ENCODE measurements at regions not wholly inside any gene's neighbourhood (a gene's known extent, or its start where the extent isn't known, plus 50 kb on each side); places are given as distances from the start of the nearest gene placed in this dataset.
A peak's percentile ranks its signal among the peaks of the same experiment; 100 is the strongest.
"Not testable (repeated sequence)": the region's sequence is repeated elsewhere in the genome, so short reads cannot be mapped to it uniquely, and the experiment has no call there.

DNA sequence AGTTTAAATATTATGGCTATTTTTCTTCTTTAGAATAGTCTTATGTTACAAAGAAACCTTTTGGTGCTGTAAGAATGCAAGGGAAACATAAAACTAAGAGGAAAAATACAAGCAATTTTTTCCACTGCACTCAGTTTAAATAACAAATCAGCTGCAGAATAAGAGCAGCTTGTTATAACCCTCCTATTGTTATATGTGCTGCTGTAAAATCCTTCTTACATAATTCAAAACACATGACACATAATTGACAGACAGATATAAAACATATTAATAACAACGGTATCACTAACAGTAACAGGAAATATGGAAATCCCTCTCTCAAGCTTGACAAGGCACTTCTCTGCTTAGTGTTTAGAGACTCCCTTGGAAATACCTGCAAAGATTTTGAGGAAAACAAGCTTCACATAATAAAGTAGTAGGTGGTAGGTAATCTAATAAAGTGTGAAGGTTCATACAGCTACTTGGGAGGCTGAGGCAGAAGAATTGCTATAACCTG, 385.3 kb upstream of the HS3ST1 start:
- DNase-seq, result peak; percentile 57 to 59

- not testable (repeated sequence) for DNase-seq
Measured at GRCh38 chr4:11811521-11811920, 382.8 kb upstream of the HS3ST1 start.

DNA sequence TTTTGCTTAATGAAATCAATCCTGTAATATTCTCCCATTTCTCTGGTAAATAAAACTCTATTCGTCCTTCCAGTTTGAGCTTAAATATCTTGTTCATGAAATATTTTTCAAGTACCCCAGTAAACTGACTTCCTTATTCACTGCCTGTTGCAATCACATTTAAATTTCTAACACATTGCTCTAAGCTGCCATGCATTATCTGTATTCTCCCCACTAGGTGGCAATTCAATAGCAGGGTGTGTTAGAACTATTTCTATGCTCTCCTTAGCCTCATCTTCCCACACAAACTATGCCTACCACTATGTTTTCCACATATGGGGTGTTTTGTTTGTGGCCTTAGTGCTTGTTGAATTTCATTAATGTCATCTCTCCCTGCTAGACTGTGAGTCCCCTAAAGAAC, 377.1 kb upstream of the HS3ST1 start:
- peak; percentile 43 to 61 for DNase-seq

GRCh38 chr4:11801466-11802446, 373.1 kb upstream of the HS3ST1 start:
- DNase-seq, result no peak

GRCh38 chr4:11799196-11799595, 370.5 kb upstream of the HS3ST1 start:
- no peak for DNase-seq

DNA sequence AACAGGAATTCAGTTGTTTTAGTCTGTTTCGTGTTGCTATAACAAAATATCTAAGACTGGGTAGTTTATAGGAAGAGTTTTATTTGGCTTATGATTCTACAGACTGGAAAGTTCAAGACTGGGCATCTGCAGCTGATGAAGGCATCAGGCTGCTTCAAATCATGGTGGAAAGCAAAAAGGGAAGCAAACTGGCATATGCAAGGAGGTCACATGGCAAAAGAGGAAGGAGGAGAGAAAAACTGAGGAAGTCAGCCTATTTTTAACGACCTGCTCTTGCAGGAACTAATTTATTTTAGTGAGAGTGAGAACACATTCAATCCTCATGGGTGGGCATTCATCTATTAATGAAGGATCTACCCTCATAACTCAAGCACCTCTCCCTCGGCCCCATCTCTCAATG, 363.1 kb upstream of the HS3ST1 start:
- DNase-seq, result no peak

- DNase-seq, result no peak
Measured at GRCh38 chr4:11790230-11790629, 361.5 kb upstream of the HS3ST1 start.

GRCh38 chr4:11783588-11783987, 354.9 kb upstream of the HS3ST1 start:
- no peak for DNase-seq

- DNase-seq, result no peak
Measured at GRCh38 chr4:11782859-11783258, 354.2 kb upstream of the HS3ST1 start.

DNA sequence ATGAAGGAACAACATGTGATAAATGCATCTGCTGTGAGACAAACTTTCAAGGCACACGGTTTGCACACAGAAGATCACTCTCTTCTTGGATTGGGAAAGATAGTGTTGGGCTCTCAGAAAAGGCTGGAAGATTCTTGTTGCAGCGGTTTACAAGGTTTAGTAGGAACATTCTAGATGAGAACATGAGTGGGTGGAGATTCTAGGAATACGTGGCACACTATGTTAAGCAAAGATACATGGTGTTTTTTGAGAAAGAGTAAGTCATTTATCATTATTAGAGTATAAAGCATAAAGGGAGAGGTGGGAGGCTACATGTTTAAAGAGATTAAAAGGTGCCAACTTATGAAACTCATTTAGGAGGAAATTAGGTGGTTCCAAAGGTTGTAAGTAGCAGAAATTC, 348.8 kb upstream of the HS3ST1 start:
- DNase-seq, result no peak

DNA sequence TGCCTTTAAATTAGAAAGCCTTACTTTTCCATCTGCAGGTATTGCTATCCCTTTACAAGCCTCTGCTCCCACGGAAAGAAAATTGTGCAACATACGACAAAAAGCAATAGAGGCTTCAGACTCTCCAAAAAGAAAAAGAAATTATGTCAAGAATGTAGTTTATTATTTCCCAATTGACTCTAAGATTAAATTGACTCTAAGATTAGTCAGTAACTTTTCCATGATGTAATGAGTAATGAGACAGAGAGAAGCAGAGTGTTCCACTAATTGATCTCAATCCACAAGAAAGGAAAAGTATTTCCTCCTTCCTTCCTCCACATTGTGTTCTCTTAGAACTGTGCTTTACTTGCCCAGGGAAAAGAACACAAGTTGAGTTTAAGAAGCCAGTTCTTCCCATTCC, 345.7 kb upstream of the HS3ST1 start:
- DNase-seq, result no peak

DNA sequence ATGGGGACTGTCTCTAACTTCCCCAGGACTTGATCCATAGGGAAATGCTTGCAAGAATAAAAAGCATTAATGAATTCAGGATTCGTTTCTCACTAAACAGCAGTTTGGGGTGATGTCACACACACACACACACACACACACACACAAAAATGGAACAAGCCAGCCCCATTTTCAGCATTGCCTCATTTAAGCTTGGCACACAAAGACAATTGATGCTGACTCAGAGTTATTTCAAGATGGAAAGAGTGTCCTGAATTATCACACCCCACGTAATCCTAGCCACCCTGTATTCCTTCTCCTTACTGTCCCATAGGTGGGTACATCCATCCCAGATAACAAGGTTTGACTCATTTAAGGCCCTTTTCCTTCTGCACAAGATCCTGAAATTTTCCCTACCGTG, 345.1 kb upstream of the HS3ST1 start:
- DNase-seq, result no peak

- no peak for DNase-seq
Measured at GRCh38 chr4:11769434-11769833, 340.7 kb upstream of the HS3ST1 start.

GRCh38 chr4:11768251-11768972, 339.7 kb upstream of the HS3ST1 start:
- no peak for DNase-seq

DNA sequence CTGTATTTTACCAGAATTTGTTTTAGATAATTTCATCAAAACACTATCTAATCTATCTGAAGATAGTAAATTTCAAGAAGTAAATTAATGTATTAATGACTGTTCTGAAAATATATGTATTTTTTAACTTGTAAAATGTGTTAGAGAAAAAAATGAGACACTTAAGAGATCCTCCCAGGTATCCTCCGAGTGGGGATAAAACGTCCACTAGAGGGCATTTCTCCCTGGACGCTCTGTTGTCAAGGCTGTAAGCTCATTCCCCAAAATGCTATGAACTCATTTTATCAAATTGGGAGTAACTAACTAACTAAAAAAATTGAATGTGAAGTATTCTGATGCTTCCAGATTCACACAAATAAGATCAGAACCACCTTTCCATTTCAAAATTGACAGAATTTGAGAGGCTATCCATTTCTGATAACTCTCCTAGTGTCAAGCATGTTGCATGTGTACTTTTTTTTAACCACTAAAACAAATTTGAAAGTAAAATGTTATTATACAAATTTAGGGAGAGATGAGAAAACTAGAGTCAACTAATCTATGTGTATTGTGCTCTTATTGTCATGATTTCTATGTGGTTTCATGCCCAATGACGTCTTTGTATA, 337.3 kb upstream of the HS3ST1 start:
- DNase-seq, result peak; percentile 53 to 69

GRCh38 chr4:11748164-11748872, 319.6 kb upstream of the HS3ST1 start:
- DNase-seq, result no peak

GRCh38 chr4:11746734-11747133, 318.0 kb upstream of the HS3ST1 start:
- DNase-seq, result no peak

DNA sequence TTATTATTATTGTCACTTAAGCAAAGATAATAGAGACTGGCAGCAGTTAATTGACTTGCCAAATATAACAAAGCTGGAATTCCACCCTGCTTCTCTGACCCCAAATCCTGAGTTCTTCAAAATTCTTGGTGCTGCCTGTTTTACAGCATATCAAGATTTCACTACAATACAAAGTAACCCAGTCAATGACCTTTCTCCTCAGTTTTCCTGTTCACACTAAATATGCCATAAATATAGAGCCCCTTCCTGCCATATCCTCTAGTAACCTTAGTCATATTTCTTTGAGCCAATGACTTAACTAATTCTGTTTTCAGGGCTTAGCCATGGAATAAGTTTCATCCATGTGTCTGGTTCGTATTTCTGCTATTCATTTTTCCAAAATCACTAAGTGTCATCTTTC, 315.3 kb upstream of the HS3ST1 start:
- DNase-seq, result no peak

DNA sequence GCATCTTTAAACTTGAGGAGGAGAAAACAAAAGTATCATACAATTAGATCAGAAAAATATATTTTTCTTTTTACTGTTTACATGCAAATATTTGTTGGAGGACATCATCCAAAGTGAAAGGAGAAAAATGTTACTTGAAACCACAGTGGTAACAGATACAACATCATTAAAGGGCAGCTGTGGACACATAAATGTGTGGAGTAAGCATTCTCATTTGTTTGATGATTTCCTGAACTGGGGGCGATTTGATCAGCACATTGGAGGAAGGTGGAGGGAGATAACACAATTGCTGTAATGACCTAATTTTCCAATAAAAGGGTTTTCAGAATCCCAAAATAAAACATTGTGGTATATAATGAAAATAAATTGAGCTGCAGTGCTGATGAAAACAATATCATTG, 314.5 kb upstream of the HS3ST1 start:
- peak in 1 of 2 experiments; percentile 14 for DNase-seq

- no peak for DNase-seq
Measured at GRCh38 chr4:11741190-11741652, 312.5 kb upstream of the HS3ST1 start.

DNA sequence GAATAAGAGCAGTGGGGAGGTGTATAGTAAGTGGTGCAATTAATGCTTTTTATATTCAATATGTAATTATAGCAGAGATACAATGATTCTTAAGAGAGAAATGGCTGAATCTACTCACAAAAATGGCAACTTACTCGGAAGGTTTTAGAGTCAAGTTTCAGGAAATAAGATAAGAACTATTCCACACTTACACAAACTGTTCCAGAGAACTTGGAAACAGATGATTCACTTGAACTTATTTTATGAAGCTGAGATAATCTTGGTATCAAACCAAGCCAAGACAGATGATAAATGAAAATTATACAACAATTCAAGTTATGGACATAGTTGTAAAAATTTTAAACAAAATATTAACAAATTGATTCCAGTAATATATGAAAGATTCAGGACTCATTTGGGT, 311.3 kb upstream of the HS3ST1 start:
- no peak for DNase-seq

- DNase-seq, result no peak
Measured at GRCh38 chr4:11736978-11737377, 308.3 kb upstream of the HS3ST1 start.

DNA sequence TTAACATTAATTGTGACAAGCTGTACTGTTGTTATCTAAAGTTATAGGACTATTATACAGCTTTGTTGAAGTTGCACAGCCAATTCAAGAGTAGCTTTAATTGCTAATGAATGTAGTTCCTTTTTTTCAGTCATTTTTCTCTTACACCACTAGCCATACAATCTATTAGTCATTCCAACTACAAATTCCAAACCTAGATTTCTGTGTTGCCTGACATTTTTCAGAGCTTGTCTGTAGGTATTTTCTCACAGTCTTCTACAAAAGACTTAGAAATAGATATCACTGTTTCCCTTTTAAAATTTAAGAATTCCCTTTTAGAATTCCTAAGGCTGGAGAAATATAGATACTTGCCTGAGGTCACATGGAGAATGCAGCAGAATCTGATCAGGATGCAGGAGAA, 307.0 kb upstream of the HS3ST1 start:
- no peak for DNase-seq

Measured in NCI-H526 (cell line).